HepG2 (cell line): ENCODE measurements at regions not wholly inside any gene's neighbourhood (a gene's known extent, or its start where the extent isn't known, plus 50 kb on each side); places are given as distances from the start of the nearest gene placed in this dataset.

Experiments
- ATAC-seq: fragments of 200-7000 bp; cut with Tn5 transposase; 3 replicates; pipeline ENCODE4 v1.9.1; 2020; ENCODE audit warnings: mild to moderate bottlenecking, moderate library complexity
- BruUV-seq: library from RNA; stranded (reverse); fragments of 400-500 nt; replicated peaks from 2 replicates; lab custom pipeline; 2021; lab: Mats Ljungman, UMichigan
- CTCF ChIA-PET: fragments of 300-600 bp; formaldehyde crosslinking; extraction: SDS; loops from one replicate; lab custom pipeline; 2021; ENCODE audit warnings: low total read pairs, inconsistent platforms, low intra/inter-chr PET ratio; lab: Yijun Ruan, JAX
- POLR2A ChIA-PET: fragments of 350-600 bp; sonication (Branson Sonifier 250); formaldehyde crosslinking; loops from one replicate; lab custom pipeline; 2020; ENCODE audit warnings: antibody characterized with exemption, inconsistent platforms; lab: Yijun Ruan, JAX
- DNase-seq: peaks from one replicate; pipeline ENCODE4 v3.0.0-alpha.2; 2015; ENCODE audit warnings: low spot score
- FAIRE-seq: peaks from 3 replicates; lab custom pipeline; 2011; peaks lifted over from hg19 to GRCh38; lab: Jason Lieb, UNC
- H2AFZ ChIP-seq: one replicate; pipeline ENCODE4 v1.6.1; 2011; ENCODE audit warnings: low read length, inconsistent platforms
- H3K27ac ChIP-seq: fragments of 300-600 bp; 3 replicates; pipeline ENCODE4 v1.8.0; 2011; ENCODE audit warnings: mixed run types, mild to moderate bottlenecking, mixed read lengths, low read length, inconsistent platforms; ENCODE audit not compliant: insufficient read depth; ENCODE audit errors: extremely low read length
- H3K27me3 ChIP-seq, 2 experiments: fragments of 200-600 bp in 1 of 2; 2 replicates in 1 of 2; 3 replicates in 1 of 2; pipeline versions ENCODE4 v1.6.0 to v1.8.0; 2011; ENCODE audit warnings: low read length in 2 of 2, mild to moderate bottlenecking in 2 of 2, moderate library complexity in 2 of 2, inconsistent platforms in 1 of 2; ENCODE audit not compliant: insufficient read depth in 2 of 2, control insufficient read depth in 1 of 2
- H3K36me3 ChIP-seq, 2 experiments: fragments of 200-600 bp in 1 of 2; replicated peaks in 1 of 2; 2 replicates in 1 of 2; 3 replicates in 1 of 2; pipeline versions ENCODE4 v1.5.1 to v1.8.0; 2011; ENCODE audit warnings: low read length in 2 of 2, inconsistent platforms in 1 of 2; ENCODE audit not compliant: insufficient read depth in 2 of 2, control insufficient read depth in 1 of 2
- H3K4me1 ChIP-seq: 2 replicates; pipeline ENCODE4 v1.5.1; 2012; ENCODE audit warnings: low read length, inconsistent platforms; ENCODE audit not compliant: insufficient read depth
- H3K4me2 ChIP-seq: 2 replicates; pipeline ENCODE4 v1.6.0; 2011; ENCODE audit warnings: low read depth, low read length, inconsistent platforms
- H3K4me3 ChIP-seq, 3 experiments: fragments of 200-600 bp in 1 of 3; sonication (generic), shearing (Covaris generic) in 1 of 3; replicated peaks in 1 of 3; 2 replicates each; pipeline ENCODE4 v1.5.1; 2011 to 2016; ENCODE audit warnings: low read length in 3 of 3, inconsistent platforms in 2 of 3, low read depth in 2 of 3, mild to moderate bottlenecking in 2 of 3, control low read depth in 1 of 3, mixed read lengths in 1 of 3; ENCODE audit not compliant: insufficient read depth in 1 of 3
- H3K79me2 ChIP-seq: one replicate; pipeline ENCODE4 v1.6.1; 2011; ENCODE audit warnings: low read length, inconsistent platforms; ENCODE audit not compliant: insufficient read depth
- H3K9ac ChIP-seq: 2 replicates; pipeline ENCODE4 v1.6.0; 2011; ENCODE audit warnings: mild to moderate bottlenecking, low read depth, low read length, inconsistent platforms; ENCODE audit not compliant: insufficient read depth
- H3K9me3 ChIP-seq: 2 replicates; pipeline ENCODE4 v1.5.1; 2012; ENCODE audit warnings: mild to moderate bottlenecking, low read length
- H4K20me1 ChIP-seq: 2 replicates; pipeline ENCODE4 v1.6.0; 2011; ENCODE audit warnings: inconsistent platforms, mild to moderate bottlenecking, low read length, moderate library complexity; ENCODE audit not compliant: insufficient read depth
- ARID5B ChIP-seq: IDR thresholded peaks from 2 replicates; pipeline ENCODE4 v1.4.0; 2020; ENCODE audit warnings: mild to moderate bottlenecking, missing genetic modification reagents
- MTA1 ChIP-seq: sonication (generic); formaldehyde crosslinking; IDR thresholded peaks from 2 replicates; pipeline ENCODE4 v1.4.0; 2020; ENCODE audit warnings: missing genetic modification reagents, mild to moderate bottlenecking, borderline replicate concordance
- SIN3A ChIP-seq: IDR thresholded peaks from 2 replicates; pipeline ENCODE4 v1.6.1; 2011; ENCODE audit warnings: low read depth, mild to moderate bottlenecking, control low read depth, low read length, borderline replicate concordance
- ZNF329 ChIP-seq: sonication (generic); formaldehyde crosslinking; IDR thresholded peaks from 2 replicates; pipeline ENCODE4 v1.9.0; 2021; ENCODE audit warnings: low read depth, mild to moderate bottlenecking, missing genetic modification reagents
- WGBS: methylation state at CpG from one replicate; pipeline ENCODE4 v1.1.6; 2017; ENCODE audit warnings: low lambda C conversion rate; 5-methylcytosine and 5-hydroxymethylcytosine counted together
- in situ Hi-C: cut with HindIII; loops from 2 replicates; pipeline ENCODE4 v1.10.0; 2017; ENCODE audit warnings: low pct_unique_long_range_greater_than_20kb; ENCODE audit not compliant: extremely low pct_ligation_motif_present
- intact Hi-C: fragments of 100-400 bp; cut with micrococcal nuclease; formaldehyde crosslinking; loops from one replicate; pipeline ENCODE4 v1.10.0; 2022; ENCODE audit not compliant: unreplicated experiment

DNA sequence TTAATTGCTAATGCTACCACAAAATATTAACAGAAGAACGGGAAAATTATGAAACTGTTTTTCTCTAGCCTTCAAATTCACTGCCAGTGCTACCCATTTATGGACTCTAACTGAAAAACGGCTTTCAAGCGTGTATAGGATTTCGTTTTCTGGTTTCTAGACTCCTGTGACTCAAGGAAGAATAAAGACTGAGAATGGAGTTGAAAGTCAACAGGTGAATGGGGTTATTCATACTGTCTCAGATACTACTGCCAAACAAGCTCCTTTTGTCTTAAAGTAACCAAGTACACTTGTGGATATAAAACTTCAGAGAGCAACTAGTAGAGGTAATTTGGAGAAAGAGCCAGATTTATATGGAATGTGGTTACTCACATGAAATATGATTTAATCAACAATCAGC is 251.1 kb upstream of the ITM2A start:
- H3K9me3 ChIP-seq = no peaks in the 10 kb centered on the region
- POLR2A ChIA-PET = no interaction called here

More for the DNA sequence above, 251.1 kb upstream of the ITM2A start:
- H3K4me3 ChIP-seq = no peak overlapping the region
- DNase-seq = no peak
- no peaks in the 10 kb centered on the region for H4K20me1 ChIP-seq
- H3K9ac ChIP-seq = no peak overlapping the region
- in situ Hi-C loops (no loop called here), intact Hi-C loops (no loop called here)
- H3K4me2 ChIP-seq = no peak overlapping the region
- no peak overlapping the region for H2AFZ ChIP-seq
- H3K79me2 ChIP-seq = no peaks in the 10 kb centered on the region
- 0% methylated on average over 4 of the region's 4 CpGs for WGBS
- ATAC-seq = no peak
- BruUV-seq = no TSS peak
- TF ChIP-seq ZNF329 (CRISPR knock-in tag) (no peak), SIN3A (no peak), ARID5B (CRISPR knock-in tag) (no peak), MTA1 (CRISPR knock-in tag) (no peak)
- CTCF ChIA-PET = no interaction called here
- FAIRE-seq = no peak
- H3K27ac ChIP-seq = no peak overlapping the region
- H3K36me3 ChIP-seq = no peaks in the 10 kb centered on the region
- no peaks in the 10 kb centered on the region for H3K4me1 ChIP-seq
- no peaks in the 10 kb centered on the region for H3K27me3 ChIP-seq
